OCI-LY7 (cell line): ENCODE measurements at regions not wholly inside any gene's neighbourhood (a gene's known extent, or its start where the extent isn't known, plus 50 kb on each side); places are given as distances from the start of the nearest gene placed in this dataset.
"Not testable (repeated sequence)": the region's sequence is repeated elsewhere in the genome, so short reads cannot be mapped to it uniquely, and the experiment has no call there.

Source experiments
- BruUV-seq: library from RNA; stranded (reverse); fragments of 400-500 nt; replicated peaks from 2 replicates; lab custom pipeline; 2021; lab: Mats Ljungman, UMichigan
- CTCF ChIA-PET: fragments of 300-600 bp; sonication (Branson Sonifier 250); formaldehyde crosslinking; loops from one replicate; lab custom pipeline; 2022; ENCODE audit warnings: antibody characterized with exemption; ENCODE audit not compliant: unreplicated experiment; lab: Charles Lee
- POLR2A ChIA-PET: fragments of 300-600 bp; sonication (Branson Sonifier 250); formaldehyde crosslinking; loops from one replicate; lab custom pipeline; 2022; ENCODE audit warnings: antibody characterized with exemption; lab: Charles Lee
- DNase-seq: peaks from one replicate; pipeline ENCODE4 v3.0.0-alpha.2; 2015; ENCODE audit warnings: low spot score
- H2AFZ ChIP-seq: fragments of 200-600 bp; sonication (generic), shearing (Covaris generic); 2 replicates; pipeline ENCODE4 v1.6.1; 2014; ENCODE audit warnings: mild to moderate bottlenecking, antibody characterized with exemption, low read length, moderate library complexity
- H3K27ac ChIP-seq: fragments of 200-600 bp; sonication (generic); 2 replicates; pipeline ENCODE4 v1.5.1; 2014; ENCODE audit warnings: mixed run types, low read depth, mild to moderate bottlenecking, moderate library complexity, low read length, inconsistent platforms; ENCODE audit not compliant: poor library complexity, severe bottlenecking
- H3K36me3 ChIP-seq: fragments of 200-600 bp; sonication (generic); 2 replicates; pipeline ENCODE4 v1.6.1; 2014; ENCODE audit warnings: mild to moderate bottlenecking, antibody characterized with exemption, low read length, moderate library complexity, mixed read lengths; ENCODE audit not compliant: insufficient read depth
- H3K4me1 ChIP-seq: fragments of 200-600 bp; sonication (generic); 2 replicates; pipeline ENCODE4 v1.5.1; 2014; ENCODE audit warnings: mild to moderate bottlenecking, low read length; ENCODE audit not compliant: insufficient read depth, poor library complexity, severe bottlenecking
- H3K4me2 ChIP-seq: fragments of 200-600 bp; sonication (generic); 2 replicates; pipeline ENCODE4 v1.6.1; 2014; ENCODE audit warnings: mild to moderate bottlenecking, low read length
- H3K4me3 ChIP-seq: fragments of 200-600 bp; sonication (generic); 2 replicates; pipeline ENCODE4 v1.5.1; 2014; ENCODE audit warnings: mild to moderate bottlenecking, low read depth, low read length; ENCODE audit not compliant: poor library complexity, severe bottlenecking
- H3K79me2 ChIP-seq: fragments of 200-600 bp; sonication (generic); 2 replicates; pipeline ENCODE4 v1.6.1; 2016; ENCODE audit warnings: low read depth, mild to moderate bottlenecking, low read length, moderate library complexity, mixed read lengths; ENCODE audit not compliant: insufficient read depth
- H3K9me2 ChIP-seq: fragments of 200-600 bp; sonication (generic); 2 replicates; pipeline ENCODE4 v1.6.1; 2016; ENCODE audit warnings: mild to moderate bottlenecking, low read length, mixed read lengths; ENCODE audit not compliant: insufficient read depth
- H3K9me3 ChIP-seq: fragments of 200-600 bp; sonication (generic); 2 replicates; pipeline ENCODE4 v1.6.1; 2014; ENCODE audit warnings: mild to moderate bottlenecking, mixed run types, low read length, mixed read lengths
- H4K20me1 ChIP-seq: fragments of 200-600 bp; sonication (generic); 2 replicates; pipeline ENCODE4 v1.6.1; 2014; ENCODE audit warnings: mild to moderate bottlenecking, antibody characterized with exemption, low read length, moderate library complexity, mixed read lengths; ENCODE audit not compliant: insufficient read depth
- EZH2phosphoT487 ChIP-seq: fragments of 200-600 bp; sonication (generic); IDR thresholded peaks from 2 replicates; pipeline ENCODE4 v1.6.1; 2018; ENCODE audit warnings: low read depth, borderline replicate concordance, mild to moderate bottlenecking, mixed run types, antibody characterized with exemption, low read length, moderate library complexity, mixed read lengths
- intact Hi-C: fragments of 100-400 bp; cut with micrococcal nuclease; formaldehyde crosslinking; loops from one replicate; pipeline ENCODE4 v1.10.0; 2022; ENCODE audit not compliant: unreplicated experiment
- TF ChIP-seq, protein P1 (sequence below): fragments of 200-600 bp; sonication (generic); conservative IDR thresholded peaks from 2 replicates; pipeline ENCODE4 v1.5.1; 2014; ENCODE audit warnings: mild to moderate bottlenecking, antibody characterized with exemption, low read length, moderate library complexity, mixed read lengths

DNA sequence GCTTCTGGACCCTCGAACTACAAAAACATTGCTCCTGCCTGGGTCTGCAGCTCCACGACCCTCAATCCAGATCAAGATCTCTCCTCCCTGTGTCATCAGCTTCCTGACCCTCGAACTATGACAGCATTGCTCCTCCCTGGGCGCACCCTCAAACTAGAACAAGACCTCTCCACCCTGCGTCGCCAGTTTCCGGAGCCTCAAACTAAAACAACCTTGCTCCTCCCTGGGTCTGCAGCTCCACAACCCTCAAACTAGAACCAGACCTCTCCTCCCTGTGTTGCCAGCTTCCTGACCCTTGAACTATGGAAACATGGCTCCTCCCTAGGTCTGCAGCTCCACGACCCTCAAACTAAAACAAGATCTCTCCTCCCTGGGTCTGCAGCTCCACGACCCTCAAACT lies 339.7 kb upstream of the SULF2 start:
- POLR2A ChIA-PET: interaction anchor here (0.6 kb wide), 1 partner anchor 1638 kb away, joined by 3 read pairs; no protein-coding TSS in a partner anchor
- intact Hi-C loops: no loop called here
- TF ChIP-seq, protein P1, sequence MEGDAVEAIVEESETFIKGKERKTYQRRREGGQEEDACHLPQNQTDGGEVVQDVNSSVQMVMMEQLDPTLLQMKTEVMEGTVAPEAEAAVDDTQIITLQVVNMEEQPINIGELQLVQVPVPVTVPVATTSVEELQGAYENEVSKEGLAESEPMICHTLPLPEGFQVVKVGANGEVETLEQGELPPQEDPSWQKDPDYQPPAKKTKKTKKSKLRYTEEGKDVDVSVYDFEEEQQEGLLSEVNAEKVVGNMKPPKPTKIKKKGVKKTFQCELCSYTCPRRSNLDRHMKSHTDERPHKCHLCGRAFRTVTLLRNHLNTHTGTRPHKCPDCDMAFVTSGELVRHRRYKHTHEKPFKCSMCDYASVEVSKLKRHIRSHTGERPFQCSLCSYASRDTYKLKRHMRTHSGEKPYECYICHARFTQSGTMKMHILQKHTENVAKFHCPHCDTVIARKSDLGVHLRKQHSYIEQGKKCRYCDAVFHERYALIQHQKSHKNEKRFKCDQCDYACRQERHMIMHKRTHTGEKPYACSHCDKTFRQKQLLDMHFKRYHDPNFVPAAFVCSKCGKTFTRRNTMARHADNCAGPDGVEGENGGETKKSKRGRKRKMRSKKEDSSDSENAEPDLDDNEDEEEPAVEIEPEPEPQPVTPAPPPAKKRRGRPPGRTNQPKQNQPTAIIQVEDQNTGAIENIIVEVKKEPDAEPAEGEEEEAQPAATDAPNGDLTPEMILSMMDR: no peak
- no peak for TF ChIP-seq EZH2phosphoT487
- Histone ChIP-seq H3K4me3 (no peak overlapping the region), H3K9me3 (no peaks in the 10 kb centered on the region), H3K4me2 (no peak overlapping the region), H2AFZ (no peak overlapping the region), H3K79me2 (no peaks in the 10 kb centered on the region), H3K36me3 (no peaks in the 10 kb centered on the region), H4K20me1 (no peaks in the 10 kb centered on the region), H3K4me1 (no peaks in the 10 kb centered on the region), H3K9me2 (no peaks in the 10 kb centered on the region), H3K27ac (no peak overlapping the region)
- DNase-seq: no peak
- CTCF ChIA-PET: no interaction called here
- no TSS peak for BruUV-seq

DNA sequence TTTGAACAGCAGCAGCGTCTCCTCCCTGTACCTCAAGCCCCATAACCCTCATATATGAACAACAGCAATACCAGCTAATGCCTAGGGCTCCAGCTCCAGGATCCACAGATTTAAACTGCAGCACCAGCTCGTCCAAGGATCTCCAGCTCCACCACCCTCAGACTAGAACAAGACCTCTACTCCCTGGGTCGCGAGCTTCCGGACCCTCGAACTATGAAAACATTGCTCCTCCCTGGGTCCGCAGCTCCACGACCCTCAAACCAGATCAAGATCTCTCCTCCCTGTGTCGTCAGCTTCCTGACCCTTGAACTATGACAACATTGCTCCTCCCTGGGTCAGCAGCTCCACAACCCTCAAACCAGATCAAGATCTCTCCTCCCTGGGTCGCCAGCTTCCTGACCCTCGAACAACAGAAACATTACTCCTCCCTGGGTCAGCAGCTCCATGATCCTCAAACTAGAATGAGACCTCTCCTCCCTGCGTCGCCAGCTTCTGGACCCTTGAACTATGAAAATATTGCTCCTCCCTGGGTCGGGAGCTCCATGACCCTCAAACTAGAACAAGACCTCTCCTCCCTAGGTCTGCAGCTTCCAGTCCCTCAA lies 339.0 kb upstream of the SULF2 start:
- Histone ChIP-seq H3K27ac (no peak overlapping the region), H3K4me2 (no peak overlapping the region), H2AFZ (no peak overlapping the region), H3K79me2 (no peaks in the 10 kb centered on the region), H3K4me3 (no peak overlapping the region), H3K9me3 (no peaks in the 10 kb centered on the region), H3K4me1 (no peaks in the 10 kb centered on the region), H3K9me2 (no peaks in the 10 kb centered on the region), H4K20me1 (no peaks in the 10 kb centered on the region), H3K36me3 (no peaks in the 10 kb centered on the region)
- DNase-seq: no peak
- TF ChIP-seq, protein P1: no peak
- no peak for TF ChIP-seq EZH2phosphoT487
- intact Hi-C loops: no loop called here
- POLR2A ChIA-PET: no interaction called here
- CTCF ChIA-PET: interaction anchor here (0.6 kb wide), 1 partner anchor 9 kb away, joined by 5 read pairs; no protein-coding TSS in a partner anchor
- BruUV-seq: no TSS peak

DNA sequence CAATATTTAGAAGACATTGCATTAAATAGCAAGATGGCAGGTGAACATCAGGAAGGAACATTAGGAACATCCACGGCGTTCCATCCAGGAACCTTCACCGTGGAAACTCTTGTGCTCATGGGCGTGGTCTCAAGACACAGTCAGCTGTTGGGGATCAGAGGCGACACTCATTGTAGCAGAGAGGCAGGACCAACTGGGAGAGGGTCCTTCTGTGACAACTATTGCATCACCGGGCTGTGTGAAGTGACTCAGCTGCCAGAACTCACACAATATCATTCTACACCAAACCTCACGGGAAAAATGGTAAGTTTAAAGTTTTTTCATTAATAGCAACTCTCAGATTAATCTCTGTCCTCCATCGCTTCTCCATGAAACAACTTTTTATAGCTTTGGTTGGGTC lies 334.8 kb upstream of the SULF2 start:
- Histone ChIP-seq H2AFZ (no peak overlapping the region), H3K4me3 (no peak overlapping the region), H3K79me2 (no peaks in the 10 kb centered on the region), H4K20me1 (no peaks in the 10 kb centered on the region), H3K9me2 (no peaks in the 10 kb centered on the region), H3K27ac (no peak overlapping the region), H3K4me1 (no peaks in the 10 kb centered on the region), H3K36me3 (no peaks in the 10 kb centered on the region), H3K4me2 (no peak overlapping the region), H3K9me3 (no peaks in the 10 kb centered on the region)
- ChIA-PET POLR2A (interaction anchor here (0.6 to 0.8 kb wide), 2 partner anchors 11 to 413 kb away, joined by 3 read pairs; no protein-coding TSS in a partner anchor), CTCF (no interaction called here)
- intact Hi-C loops: no loop called here
- no TSS peak for BruUV-seq
- TF ChIP-seq, protein P1: no peak
- no peak for TF ChIP-seq EZH2phosphoT487
- DNase-seq: no peak

DNA sequence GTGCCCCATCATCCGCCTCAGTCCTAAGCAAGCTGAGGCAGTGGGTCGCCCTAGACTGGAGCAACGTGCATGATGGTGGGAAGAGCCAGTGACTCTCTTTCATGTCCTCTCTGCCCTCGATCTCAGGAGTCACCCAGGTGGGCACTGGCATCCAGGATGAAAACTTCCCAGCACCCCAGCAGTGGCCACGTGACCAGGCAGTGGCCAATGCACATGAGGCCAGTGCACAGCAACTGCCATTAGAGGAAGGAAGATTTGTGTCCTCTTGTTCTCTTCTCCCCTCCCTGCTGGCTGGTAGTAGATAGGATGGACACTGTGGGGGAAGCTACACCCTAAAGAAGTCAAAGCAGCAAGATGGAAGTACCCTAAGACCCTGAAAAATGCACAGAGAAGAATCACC lies 334.1 kb upstream of the SULF2 start:
- H3K4me3 ChIP-seq, H3K9me2 ChIP-seq, H3K27ac ChIP-seq, H3K9me3 ChIP-seq, H3K79me2 ChIP-seq, H3K4me1 ChIP-seq, BruUV-seq, H4K20me1 ChIP-seq, H3K4me2 ChIP-seq, H3K36me3 ChIP-seq, CTCF ChIA-PET, H2AFZ ChIP-seq, POLR2A ChIA-PET, DNase-seq, intact Hi-C loops: not testable (repeated sequence)
